ENCODE measurements at regions not wholly inside any gene's neighbourhood (a gene's known extent, or its start where the extent isn't known, plus 50 kb on each side); places are given as distances from the start of the nearest gene placed in this dataset.

GRCh38 chr6:49325891-49326290 lies 137.2 kb downstream of the MMUT start:
- no peaks in the 10 kb centered on the region for H3K9me2 ChIP-seq (replicated peaks; ENCODE audit: low read length)
- CTCF ChIA-PET, result no interaction called here
- no peaks in the 10 kb centered on the region for H3F3A ChIP-seq (ENCODE audit: low read length, unreplicated experiment)
- ATAC-seq, result no peak; the same call in none of the 2 replicates
- H4K20me1 ChIP-seq (ENCODE audit: low read length), result no peaks in the 10 kb centered on the region
- intact Hi-C loops (cut with micrococcal nuclease), result loop anchor here (1.0 to 5.0 kb wide), 4 partner anchors 25 to 499 kb away; no protein-coding TSS in a partner anchor
- H3K36me3 ChIP-seq (ENCODE audit: low read depth, low read length), result no peaks in the 10 kb centered on the region
- no peak overlapping the region for H3K9ac ChIP-seq (ENCODE audit: low read length)
- no peaks in the 10 kb centered on the region for H3K79me2 ChIP-seq (ENCODE audit: low read length)
- DNase-seq, result no peak
- no peak overlapping the region for H3K4me3 ChIP-seq (ENCODE audit: low read length)
- POLR2A ChIA-PET (ENCODE audit: unreplicated experiment), result no interaction called here
- no peak for TF ChIP-seq CTCF (conservative IDR thresholded peaks at IDR 0.05; ENCODE audit: low read depth, low read length)
- no peak for TF ChIP-seq EZH2 (IDR thresholded peaks at IDR 0.05; ENCODE audit: low read length, unreplicated experiment)
- TF ChIP-seq EZH2phosphoT487 (IDR thresholded peaks at IDR 0.05; ENCODE audit: borderline replicate concordance, low read length), result no peak
- peak overlapping the region; percentile 56 for H3K4me2 ChIP-seq (ENCODE audit: low read length)
- peak overlapping the region; percentile 67 for H3K27ac ChIP-seq (ENCODE audit: low read length)
- TSS peak; percentile 92 for BruUV-seq (replicated peaks)
- no peaks in the 10 kb centered on the region for H3K27me3 ChIP-seq (ENCODE audit: low read length)
- no peaks in the 10 kb centered on the region for H3K9me3 ChIP-seq (ENCODE audit: low read length)
- peaks cover 23% of the 10 kb centered on the region for H3K4me1 ChIP-seq (ENCODE audit: insufficient read depth, low read length)
- H2AFZ ChIP-seq (ENCODE audit: low read length), result 0 out of 2 replicates have a peak overlapping the region, but pooled peaks have one; percentile 10

GRCh38 chr6:49322861-49323260 lies 140.2 kb downstream of the MMUT start:
- Histone ChIP-seq H3K4me2 (ENCODE audit: low read length) (no peak overlapping the region), H3K9me3 (ENCODE audit: low read length) (no peaks in the 10 kb centered on the region), H3K36me3 (ENCODE audit: low read depth, low read length) (no peaks in the 10 kb centered on the region), H3K27me3 (ENCODE audit: low read length) (no peaks in the 10 kb centered on the region), H3K27ac (ENCODE audit: low read length) (no peak overlapping the region), H3K4me3 (ENCODE audit: low read length) (no peak overlapping the region), H3K79me2 (ENCODE audit: low read length) (no peaks in the 10 kb centered on the region), H4K20me1 (ENCODE audit: low read length) (no peaks in the 10 kb centered on the region), H3K9ac (ENCODE audit: low read length) (no peak overlapping the region), H2AFZ (ENCODE audit: low read length) (no peak overlapping the region), H3K9me2 (replicated peaks; ENCODE audit: low read length) (no peaks in the 10 kb centered on the region), H3K4me1 (ENCODE audit: insufficient read depth, low read length) (peaks cover 23% of the 10 kb centered on the region), H3F3A (ENCODE audit: low read length, unreplicated experiment) (no peaks in the 10 kb centered on the region)
- no TSS peak for BruUV-seq (replicated peaks)
- intact Hi-C loops (cut with micrococcal nuclease), result no loop called here
- ATAC-seq, result no peak
- ChIA-PET POLR2A (ENCODE audit: unreplicated experiment) (no interaction called here), CTCF (no interaction called here)
- no peak for DNase-seq
- TF ChIP-seq CTCF (conservative IDR thresholded peaks at IDR 0.05; ENCODE audit: low read depth, low read length) (no peak), EZH2 (IDR thresholded peaks at IDR 0.05; ENCODE audit: low read length, unreplicated experiment) (no peak), EZH2phosphoT487 (IDR thresholded peaks at IDR 0.05; ENCODE audit: borderline replicate concordance, low read length) (no peak)

GRCh38 chr6:49321561-49322072 lies 141.4 kb downstream of the MMUT start:
- DNase-seq (no peak), ATAC-seq (no peak)
- Histone ChIP-seq H3K79me2 (ENCODE audit: low read length) (no peaks in the 10 kb centered on the region), H3K4me1 (ENCODE audit: insufficient read depth, low read length) (peaks cover 13% of the 10 kb centered on the region), H3K27ac (ENCODE audit: low read length) (no peak overlapping the region), H3K9me3 (ENCODE audit: low read length) (no peaks in the 10 kb centered on the region), H3K36me3 (ENCODE audit: low read depth, low read length) (no peaks in the 10 kb centered on the region), H3K27me3 (ENCODE audit: low read length) (no peaks in the 10 kb centered on the region), H3K4me3 (ENCODE audit: low read length) (no peak overlapping the region), H3K4me2 (ENCODE audit: low read length) (no peak overlapping the region), H3F3A (ENCODE audit: low read length, unreplicated experiment) (no peaks in the 10 kb centered on the region), H2AFZ (ENCODE audit: low read length) (no peak overlapping the region), H4K20me1 (ENCODE audit: low read length) (no peaks in the 10 kb centered on the region), H3K9ac (ENCODE audit: low read length) (no peak overlapping the region), H3K9me2 (replicated peaks; ENCODE audit: low read length) (no peaks in the 10 kb centered on the region)
- ChIA-PET POLR2A (ENCODE audit: unreplicated experiment) (no interaction called here), CTCF (no interaction called here)
- BruUV-seq (replicated peaks), result no TSS peak
- TF ChIP-seq EZH2 (IDR thresholded peaks at IDR 0.05; ENCODE audit: low read length, unreplicated experiment), result no peak
- no peak for TF ChIP-seq CTCF (conservative IDR thresholded peaks at IDR 0.05; ENCODE audit: low read depth, low read length)
- no peak for TF ChIP-seq EZH2phosphoT487 (IDR thresholded peaks at IDR 0.05; ENCODE audit: borderline replicate concordance, low read length)
- intact Hi-C loops (cut with micrococcal nuclease), result no loop called here

Data from PC-3 (cell line).